K562 (cell line): ENCODE measurements at regions not wholly inside any gene's neighbourhood (a gene's known extent, or its start where the extent isn't known, plus 50 kb on each side); places are given as distances from the start of the nearest gene placed in this dataset.

Experiments
- ATAC-seq: fragments of 200-7000 bp; cut with Tn5 transposase; 3 replicates; pipeline ENCODE4 v1.9.1; 2020; ENCODE audit warnings: moderate library complexity
- BruUV-seq: library from RNA; stranded (reverse); fragments of 400-500 nt; replicated peaks from 2 replicates; lab custom pipeline; 2021; lab: Mats Ljungman, UMichigan
- CTCF ChIA-PET: fragments of 300-600 bp; formaldehyde crosslinking; extraction: SDS; loops from one replicate; lab custom pipeline; 2021; ENCODE audit warnings: low intra/inter-chr PET ratio; lab: Yijun Ruan, JAX
- POLR2A ChIA-PET: fragments of 300-600, 350-650 bp; sonication (Branson Sonifier 250); formaldehyde crosslinking; extraction: SDS; loops from one replicate; lab custom pipeline; 2021; ENCODE audit warnings: antibody characterized with exemption, inconsistent platforms; lab: Yijun Ruan, JAX
- DNase-seq, 4 experiments: peaks; one replicate each; pipeline versions ENCODE4 v3.0.0 to v3.0.0-alpha.2; 2011 to 2018; ENCODE audit warnings: low spot score in 3 of 4, mixed read lengths in 3 of 4; ENCODE audit errors: extremely low read depth in 1 of 4
- FAIRE-seq: peaks from 2 replicates; lab custom pipeline; 2011; peaks lifted over from hg19 to GRCh38; lab: Jason Lieb, UNC
- H2AFZ ChIP-seq: 2 replicates; pipeline ENCODE4 v1.6.0; 2011; ENCODE audit warnings: low read depth, low read length, control low read depth, inconsistent platforms
- H3K27ac ChIP-seq: fragments of 200-600 bp; 3 replicates; pipeline ENCODE4 v1.8.0; 2011; ENCODE audit warnings: low read depth, mild to moderate bottlenecking, control low read depth, inconsistent platforms, low read length, moderate library complexity, mixed read lengths; ENCODE audit errors: extremely low read depth
- H3K27me3 ChIP-seq, 2 experiments: fragments of 300-600 bp in 1 of 2; 2 replicates in 1 of 2; 3 replicates in 1 of 2; pipeline versions ENCODE4 v1.6.0 to v1.8.0; 2011; ENCODE audit warnings: inconsistent platforms in 2 of 2, low read length in 2 of 2, mild to moderate bottlenecking in 1 of 2, mixed read lengths in 1 of 2, moderate library complexity in 1 of 2; ENCODE audit not compliant: control insufficient read depth in 2 of 2, insufficient read depth in 2 of 2
- H3K36me3 ChIP-seq: fragments of 300-600 bp; 3 replicates; pipeline ENCODE4 v1.8.0; 2011; ENCODE audit warnings: mild to moderate bottlenecking, low read length, inconsistent platforms; ENCODE audit not compliant: control insufficient read depth, insufficient read depth
- H3K4me1 ChIP-seq, 2 experiments: fragments of 200-600 bp in 1 of 2; replicated peaks in 1 of 2; 2 replicates in 1 of 2; 3 replicates in 1 of 2; pipeline versions ENCODE4 v1.5.1 to v1.8.0; 2011; ENCODE audit warnings: inconsistent platforms in 2 of 2, low read length in 2 of 2, mild to moderate bottlenecking in 1 of 2, mixed read lengths in 1 of 2, moderate library complexity in 1 of 2; ENCODE audit not compliant: control insufficient read depth in 2 of 2, insufficient read depth in 2 of 2
- H3K4me2 ChIP-seq: 2 replicates; pipeline ENCODE4 v1.6.1; 2011; ENCODE audit warnings: low read length, control low read depth, inconsistent platforms, mixed read lengths; ENCODE audit not compliant: insufficient read depth
- H3K4me3 ChIP-seq: fragments of 200-600 bp; sonication (generic), shearing (Covaris generic); 2 replicates; pipeline ENCODE4 v1.5.1; 2016; ENCODE audit warnings: control low read depth, inconsistent platforms
- H3K79me2 ChIP-seq: fragments of 200-600 bp; 3 replicates; pipeline ENCODE4 v1.8.0; 2011; ENCODE audit warnings: low read length, inconsistent platforms; ENCODE audit not compliant: control insufficient read depth, insufficient read depth
- H3K9ac ChIP-seq, 2 experiments: 2 replicates each; pipeline versions ENCODE4 v1.6.0 to v1.6.1; 2011; ENCODE audit warnings: low read depth in 2 of 2, low read length in 2 of 2, control low read depth in 1 of 2, inconsistent platforms in 1 of 2, mild to moderate bottlenecking in 1 of 2, mixed read lengths in 1 of 2; ENCODE audit not compliant: insufficient read depth in 1 of 2
- H3K9me1 ChIP-seq: one replicate; pipeline ENCODE4 v1.6.0; 2011; ENCODE audit warnings: inconsistent platforms, mild to moderate bottlenecking, low read length, moderate library complexity; ENCODE audit not compliant: control insufficient read depth, insufficient read depth
- H3K9me3 ChIP-seq: replicated peaks from 2 replicates; pipeline ENCODE4 v1.5.1; 2011; ENCODE audit warnings: low read depth, low read length, inconsistent platforms; ENCODE audit not compliant: control insufficient read depth, insufficient read depth
- H4K20me1 ChIP-seq: replicated peaks from 2 replicates; pipeline ENCODE4 v1.6.1; 2011; ENCODE audit warnings: low read length, inconsistent platforms, mixed read lengths; ENCODE audit not compliant: control insufficient read depth, insufficient read depth
- AFF1 ChIP-seq, 2 experiments: fragments of 450-650 bp; IDR thresholded peaks; 2 replicates each; pipeline ENCODE4 v1.6.1; 2018; ENCODE audit warnings: mild to moderate bottlenecking in 2 of 2, low read depth in 1 of 2; ENCODE audit not compliant: partially characterized antibody in 2 of 2
- CBFB ChIP-seq: sonication (generic); formaldehyde crosslinking; IDR thresholded peaks from 2 replicates; pipeline ENCODE4 v1.4.0; 2020; ENCODE audit warnings: mild to moderate bottlenecking, missing genetic modification reagents
- FOXK1 ChIP-seq: sonication (generic); formaldehyde crosslinking; IDR thresholded peaks from 2 replicates; pipeline ENCODE4 v1.8.0; 2022; ENCODE audit warnings: missing genetic modification reagents, mild to moderate bottlenecking, borderline replicate concordance
- FUS ChIP-seq: fragments of 200-400 bp; formaldehyde crosslinking; optimal IDR thresholded peaks from 2 replicates; pipeline ENCODE3; 2017; ENCODE audit warnings: low read depth, low read length
- HBP1 ChIP-seq: fragments of 450-650 bp; formaldehyde crosslinking; IDR thresholded peaks from 2 replicates; pipeline ENCODE4 v1.4.0; 2022; ENCODE audit warnings: missing genetic modification characterization
- KDM4B ChIP-seq, 2 experiments: fragments of 450-650 bp in 1 of 2; sonication (generic) in 1 of 2; IDR thresholded peaks; 2 replicates each; pipeline ENCODE4 v1.6.1; 2016 to 2017; ENCODE audit warnings: borderline replicate concordance in 2 of 2, antibody characterized with exemption in 1 of 2, low read depth in 1 of 2, mild to moderate bottlenecking in 1 of 2
- MNT ChIP-seq, 2 experiments: fragments of 450-650 bp; conservative IDR thresholded peaks; 2 replicates each; pipeline ENCODE4 v1.6.1; 2017; ENCODE audit warnings: mild to moderate bottlenecking in 2 of 2, moderate library complexity in 2 of 2
- NRF1 ChIP-seq, 2 experiments: fragments of 450-650 bp; IDR thresholded peaks in 1 of 2; conservative IDR thresholded peaks in 1 of 2; 2 replicates each; pipeline ENCODE4 v1.6.1; 2014; ENCODE audit warnings: mild to moderate bottlenecking in 2 of 2
- PML ChIP-seq: IDR thresholded peaks from 2 replicates; pipeline ENCODE4 v1.6.1; 2012; ENCODE audit warnings: low read length, inconsistent platforms
- RAD51 ChIP-seq: fragments of 450-650 bp; IDR thresholded peaks from 2 replicates; pipeline ENCODE4 v1.7.1; 2016; ENCODE audit warnings: low read depth, mild to moderate bottlenecking, borderline replicate concordance
- RFX1 ChIP-seq: fragments of 450-650 bp; IDR thresholded peaks from 2 replicates; pipeline ENCODE4 v1.6.1; 2016; ENCODE audit warnings: mild to moderate bottlenecking, moderate library complexity
- SMARCE1 ChIP-seq: fragments of 450-650 bp; IDR thresholded peaks from 2 replicates; pipeline ENCODE4 v1.7.1; 2016; ENCODE audit warnings: mild to moderate bottlenecking
- TCF15 ChIP-seq: fragments of 250-450 bp; sonication (Bioruptor Pico); IDR thresholded peaks from 2 replicates; pipeline ENCODE4 v1.8.0; 2022; ENCODE audit warnings: moderate library complexity, mild to moderate bottlenecking, inconsistent platforms
- TOE1 ChIP-seq, 2 experiments: fragments of 450-650 bp in 1 of 2; sonication (generic) in 1 of 2; formaldehyde crosslinking in 1 of 2; IDR thresholded peaks; 2 replicates each; pipeline versions ENCODE4 v1.7.1 to v1.8.0; 2016 to 2022; ENCODE audit warnings: borderline replicate concordance in 2 of 2, mild to moderate bottlenecking in 2 of 2, antibody characterized with exemption in 1 of 2, inconsistent platforms in 1 of 2, low read depth in 1 of 2, missing genetic modification reagents in 1 of 2, moderate library complexity in 1 of 2
- ZNF764 ChIP-seq: fragments of 250-450 bp; sonication (Bioruptor Pico); IDR thresholded peaks from 2 replicates; pipeline ENCODE4 v1.4.0; 2020; ENCODE audit warnings: low read depth, mild to moderate bottlenecking, moderate library complexity
- WGBS: fragments of 100-300 bp; shearing (Covaris generic); methylation state at CpG from one replicate; pipeline ENCODE4 v1.1.6; 2016; ENCODE audit warnings: low coverage, mixed read lengths; ENCODE audit not compliant: insufficient coverage; ENCODE audit errors: missing lambda C conversion rate; 5-methylcytosine and 5-hydroxymethylcytosine counted together
- in situ Hi-C: fragments of 300-500 bp; cut with MboI; formaldehyde crosslinking; loops from 4 replicates; pipeline ENCODE4 v1.15.0; 2018; ENCODE audit warnings: inconsistent platforms, mixed read lengths
- intact Hi-C: fragments of 100-400 bp; cut with micrococcal nuclease; formaldehyde crosslinking; loops from 2 replicates; pipeline ENCODE4 v1.14.2; 2022

- no peak overlapping the region for H3K4me3 ChIP-seq
- POLR2A ChIA-PET: interaction anchor here (0.6 kb wide), 1 partner anchor 226 kb away, joined by 3 read pairs; no protein-coding TSS in a partner anchor
- H3K79me2 ChIP-seq: no peaks in the 10 kb centered on the region
- FAIRE-seq (no peak), ATAC-seq (no peak), DNase-seq (no peak)
- H3K4me1 ChIP-seq: no peaks in the 10 kb centered on the region
- H3K4me2 ChIP-seq: no peak overlapping the region
- no peaks in the 10 kb centered on the region for H3K9me3 ChIP-seq
- H2AFZ ChIP-seq: no peak overlapping the region
- H4K20me1 ChIP-seq: no peaks in the 10 kb centered on the region
- H3K9ac ChIP-seq: no peak overlapping the region
- CTCF ChIA-PET: no interaction called here
- intact Hi-C loops (no loop called here), in situ Hi-C loops (no loop called here)
- no peaks in the 10 kb centered on the region for H3K36me3 ChIP-seq
- no peak overlapping the region for H3K27ac ChIP-seq
- 0% methylated on average over 1 of the region's 1 CpG for WGBS
- BruUV-seq: no TSS peak
- H3K27me3 ChIP-seq: peaks cover 0 to 4% of the 10 kb centered on the region in 2 experiments; a peak in 1 of 5 replicates
- no peaks in the 10 kb centered on the region for H3K9me1 ChIP-seq
- TF ChIP-seq AFF1 (IDR thresholded peaks at IDR 0.05; ENCODE audit: low read depth in 1 of 2, partially characterized antibody in 2 of 2) (no peak), SMARCE1 (no peak), NRF1 (conservative IDR thresholded peaks at IDR 0.05 in 1 of 2, IDR thresholded peaks at IDR 0.05 in 1 of 2) (no peak), FUS (no peak), KDM4B (IDR thresholded peaks at IDR 0.05; ENCODE audit: borderline replicate concordance in 2 of 2, low read depth in 1 of 2) (no peak), FOXK1 (CRISPR knock-in tag) (no peak), RAD51 (no peak), ZNF764 (CRISPR knock-in tag) (no peak), TOE1 (IDR thresholded peaks at IDR 0.05; ENCODE audit: borderline replicate concordance) (no peak), TOE1 (CRISPR knock-in tag; IDR thresholded peaks at IDR 0.05; ENCODE audit: borderline replicate concordance, low read depth) (no peak), HBP1 (no peak), TCF15 (CRISPR knock-in tag) (no peak), MNT (conservative IDR thresholded peaks at IDR 0.05) (no peak), PML (no peak), CBFB (no peak), RFX1 (no peak)
Observed at GRCh38 chr18:1995041-1995612, 576.2 kb downstream of the METTL4 start.
